HEK293T (cell line): ENCODE measurements at regions not wholly inside any gene's neighbourhood (a gene's known extent, or its start where the extent isn't known, plus 50 kb on each side); places are given as distances from the start of the nearest gene placed in this dataset.

Experiments used
- CTCF ChIA-PET: fragments of 350-600 bp; formaldehyde crosslinking; extraction: SDS; loops from one replicate; lab custom pipeline; 2021; ENCODE audit warnings: antibody characterized with exemption, inconsistent platforms; lab: Yijun Ruan, JAX
- POLR2A ChIA-PET: fragments of 350-600 bp; formaldehyde crosslinking; extraction: SDS; loops from one replicate; lab custom pipeline; 2020; ENCODE audit warnings: antibody characterized with exemption, inconsistent platforms; lab: Yijun Ruan, JAX
- DNase-seq: peaks from one replicate; pipeline ENCODE4 v3.0.0; 2012; ENCODE audit warnings: mixed read lengths; ENCODE audit errors: extremely low spot score
- ARNT ChIP-seq: fragments of 450-650 bp; IDR thresholded peaks from 2 replicates; pipeline ENCODE4 v1.6.1; 2017; ENCODE audit warnings: mild to moderate bottlenecking
- BHLHE40 ChIP-seq: fragments of 450-650 bp; IDR thresholded peaks from 2 replicates; pipeline ENCODE4 v1.6.1; 2016; ENCODE audit warnings: mild to moderate bottlenecking, moderate library complexity, borderline replicate concordance
- CTBP1 ChIP-seq: fragments of 450-650 bp; IDR thresholded peaks from 2 replicates; pipeline ENCODE4 v1.6.1; 2016; ENCODE audit warnings: borderline replicate concordance
- ELF4 ChIP-seq: fragments of 450-650 bp; IDR thresholded peaks from 2 replicates; pipeline ENCODE4 v1.6.1; 2017; ENCODE audit warnings: antibody characterized with exemption
- FOXA1 ChIP-seq: fragments of 450-650 bp; IDR thresholded peaks from 2 replicates; pipeline ENCODE4 v1.6.1; 2016; ENCODE audit warnings: mild to moderate bottlenecking
- FOXK2 ChIP-seq: fragments of 450-650 bp; IDR thresholded peaks from 2 replicates; pipeline ENCODE4 v1.6.1; 2016; ENCODE audit warnings: mild to moderate bottlenecking
- FOXM1 ChIP-seq: fragments of 450-650 bp; IDR thresholded peaks from 2 replicates; pipeline ENCODE4 v1.6.1; 2017; ENCODE audit warnings: mild to moderate bottlenecking, borderline replicate concordance
- HDGF ChIP-seq: fragments of 450-650 bp; IDR thresholded peaks from 2 replicates; pipeline ENCODE4 v1.6.1; 2017; ENCODE audit warnings: antibody characterized with exemption, borderline replicate concordance
- L3MBTL2 ChIP-seq: fragments of 450-650 bp; conservative IDR thresholded peaks from 2 replicates; pipeline ENCODE4 v1.6.1; 2016; ENCODE audit warnings: mild to moderate bottlenecking
- LEF1 ChIP-seq: fragments of 450-650 bp; IDR thresholded peaks from 2 replicates; pipeline ENCODE4 v1.6.1; 2017; ENCODE audit warnings: mild to moderate bottlenecking, borderline replicate concordance
- NFRKB ChIP-seq: fragments of 450-650 bp; IDR thresholded peaks from 2 replicates; pipeline ENCODE4 v1.6.1; 2016; ENCODE audit warnings: mild to moderate bottlenecking, moderate library complexity
- SP1 ChIP-seq: fragments of 450-650 bp; IDR thresholded peaks from 2 replicates; pipeline ENCODE4 v1.6.1; 2017
- SUZ12 ChIP-seq: fragments of 450-650 bp; IDR thresholded peaks from 2 replicates; pipeline ENCODE4 v1.6.1; 2016; ENCODE audit warnings: mild to moderate bottlenecking
- TARDBP ChIP-seq: fragments of 450-650 bp; IDR thresholded peaks from 2 replicates; pipeline ENCODE4 v1.6.1; 2016
- ZNF384 ChIP-seq: fragments of 450-650 bp; IDR thresholded peaks from 2 replicates; pipeline ENCODE4 v1.6.1; 2016
- TF ChIP-seq, protein P1 (sequence below): fragments of 450-650 bp; IDR thresholded peaks from 2 replicates; pipeline ENCODE4 v1.6.1; 2016

GRCh38 chr5:86329318-86329717 lies 288.4 kb upstream of the COX7C start:
- no peak for DNase-seq
- TF ChIP-seq SUZ12, result no peak
- TF ChIP-seq LEF1, result no peak
- TF ChIP-seq TARDBP, result no peak
- no peak for TF ChIP-seq ARNT
- no peak for TF ChIP-seq BHLHE40
- TF ChIP-seq, protein P1, sequence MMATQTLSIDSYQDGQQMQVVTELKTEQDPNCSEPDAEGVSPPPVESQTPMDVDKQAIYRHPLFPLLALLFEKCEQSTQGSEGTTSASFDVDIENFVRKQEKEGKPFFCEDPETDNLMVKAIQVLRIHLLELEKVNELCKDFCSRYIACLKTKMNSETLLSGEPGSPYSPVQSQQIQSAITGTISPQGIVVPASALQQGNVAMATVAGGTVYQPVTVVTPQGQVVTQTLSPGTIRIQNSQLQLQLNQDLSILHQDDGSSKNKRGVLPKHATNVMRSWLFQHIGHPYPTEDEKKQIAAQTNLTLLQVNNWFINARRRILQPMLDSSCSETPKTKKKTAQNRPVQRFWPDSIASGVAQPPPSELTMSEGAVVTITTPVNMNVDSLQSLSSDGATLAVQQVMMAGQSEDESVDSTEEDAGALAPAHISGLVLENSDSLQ, result no peak
- TF ChIP-seq FOXK2, result no peak
- TF ChIP-seq FOXA1, result no peak
- no peak for TF ChIP-seq HDGF
- TF ChIP-seq L3MBTL2, result no peak
- no peak for TF ChIP-seq CTBP1
- ChIA-PET POLR2A (no interaction called here), CTCF (no interaction called here)

DNA sequence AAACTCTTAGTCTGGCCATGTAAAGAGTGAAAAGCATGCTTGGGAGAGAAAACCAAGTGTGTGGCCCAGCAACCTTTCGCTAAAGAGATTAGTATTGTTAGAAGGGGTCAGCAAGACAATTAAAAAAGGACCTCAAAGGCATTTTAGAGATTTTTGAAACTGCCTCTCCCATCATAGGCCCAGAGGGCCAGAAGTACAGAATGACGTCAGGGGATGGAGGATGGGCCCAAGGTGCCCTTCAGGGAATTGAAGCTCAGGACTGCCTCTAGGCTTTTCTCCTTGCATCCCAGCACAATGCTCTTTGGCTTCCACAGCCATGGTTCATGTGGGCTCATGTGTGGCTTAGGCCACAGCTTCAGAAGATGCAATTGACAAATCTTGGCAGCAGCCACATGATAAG lies 287.0 kb upstream of the COX7C start:
- DNase-seq, result no peak
- TF ChIP-seq SUZ12 (no peak), ZNF384 (no peak), FOXK2 (no peak), CTBP1 (no peak), L3MBTL2 (no peak), ELF4 (no peak), TARDBP (no peak), FOXA1 (no peak)
- TF ChIP-seq, protein P1, result no peak
- ChIA-PET CTCF (no interaction called here), POLR2A (no interaction called here)

DNA sequence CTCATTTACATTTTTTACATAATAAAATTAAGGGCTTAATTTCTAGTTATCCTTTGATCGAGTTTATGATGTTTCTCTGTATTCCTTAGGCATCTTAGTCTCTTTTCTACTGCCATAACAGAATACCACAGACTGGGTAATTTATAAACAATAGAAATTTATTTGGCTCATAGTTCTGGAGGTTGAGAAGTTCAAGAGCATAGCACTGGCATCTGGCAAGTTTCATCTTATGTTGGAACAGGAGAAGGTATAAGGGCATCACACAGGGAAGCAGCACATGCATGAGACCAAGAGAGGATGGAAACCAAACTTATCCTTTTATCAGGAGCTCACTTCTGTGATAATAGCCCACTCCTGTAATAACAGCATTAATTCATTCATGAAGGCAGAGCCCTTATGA lies 284.9 kb upstream of the COX7C start:
- CTCF ChIA-PET, result no interaction called here
- DNase-seq, result no peak
- TF ChIP-seq HDGF (no peak), NFRKB (no peak), FOXM1 (no peak), CTBP1 (no peak), ZNF384 (no peak), ARNT (no peak), L3MBTL2 (no peak), FOXK2 (no peak), SP1 (no peak), ELF4 (no peak), LEF1 (no peak), BHLHE40 (no peak), FOXA1 (no peak)
- TF ChIP-seq, protein P1, result no peak
- POLR2A ChIA-PET, result no interaction called here

DNA sequence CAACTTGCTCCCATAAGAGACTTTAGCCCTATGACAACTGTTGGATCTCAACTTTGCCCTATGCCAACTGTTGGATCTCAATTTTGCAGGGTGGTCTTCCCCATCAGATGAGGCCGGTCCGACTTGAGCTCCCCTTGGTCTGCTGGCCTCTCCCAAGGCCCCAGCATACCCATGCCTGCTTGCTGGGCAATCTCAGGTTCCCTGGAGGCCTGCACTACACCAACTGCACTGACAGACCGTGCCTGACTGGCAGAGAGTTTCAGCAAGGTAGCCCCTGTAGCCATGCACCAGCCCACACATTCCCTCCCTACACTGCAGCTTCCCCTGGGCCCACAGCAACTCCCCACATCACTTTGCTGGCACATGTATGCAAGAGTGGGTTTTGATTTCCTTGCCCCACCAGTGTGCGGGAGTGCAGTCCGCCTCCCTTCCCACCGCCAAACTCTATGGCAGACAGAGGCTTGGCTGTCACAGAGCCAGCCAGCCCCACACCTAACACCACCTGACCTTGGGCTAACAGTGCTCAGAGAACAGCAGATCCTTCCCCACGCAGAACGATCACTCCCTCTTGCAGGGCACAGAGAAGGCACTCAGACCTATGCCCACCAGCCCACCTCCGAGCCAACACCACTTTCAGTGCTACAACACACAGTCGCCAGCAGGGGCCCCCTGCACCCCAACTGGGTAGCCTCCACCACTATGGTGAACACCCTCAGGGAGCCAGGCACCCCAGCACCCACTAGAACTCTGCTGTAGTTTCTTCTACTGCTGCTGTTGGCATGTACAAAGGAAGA lies 279.9 kb upstream of the COX7C start:
- CTCF ChIA-PET, result no interaction called here
- POLR2A ChIA-PET, result no interaction called here
- DNase-seq, result no peak
- TF ChIP-seq ELF4, result no peak
- no peak for TF ChIP-seq L3MBTL2
- no peak for TF ChIP-seq ZNF384
- no peak for TF ChIP-seq SUZ12
- no peak for TF ChIP-seq NFRKB
- no peak for TF ChIP-seq TARDBP
- TF ChIP-seq CTBP1, result no peak
- TF ChIP-seq, protein P1, result no peak
- TF ChIP-seq ARNT, result no peak
- no peak for TF ChIP-seq FOXA1
- TF ChIP-seq HDGF, result no peak
- TF ChIP-seq FOXK2, result no peak
- no peak for TF ChIP-seq FOXM1
- no peak for TF ChIP-seq LEF1
- TF ChIP-seq BHLHE40, result no peak
- no peak for TF ChIP-seq SP1

GRCh38 chr5:86354664-86355063 lies 263.1 kb upstream of the COX7C start:
- DNase-seq, result no peak
- TF ChIP-seq, protein P1, result no peak
- TF ChIP-seq ARNT (no peak), TARDBP (no peak), FOXA1 (no peak), L3MBTL2 (no peak), FOXM1 (no peak), HDGF (no peak), SUZ12 (no peak), NFRKB (no peak)
- ChIA-PET POLR2A (no interaction called here), CTCF (no interaction called here)
